ENCODE measurements at regions not wholly inside any gene's neighbourhood (a gene's known extent, or its start where the extent isn't known, plus 50 kb on each side); places are given as distances from the start of the nearest gene placed in this dataset.

DNA sequence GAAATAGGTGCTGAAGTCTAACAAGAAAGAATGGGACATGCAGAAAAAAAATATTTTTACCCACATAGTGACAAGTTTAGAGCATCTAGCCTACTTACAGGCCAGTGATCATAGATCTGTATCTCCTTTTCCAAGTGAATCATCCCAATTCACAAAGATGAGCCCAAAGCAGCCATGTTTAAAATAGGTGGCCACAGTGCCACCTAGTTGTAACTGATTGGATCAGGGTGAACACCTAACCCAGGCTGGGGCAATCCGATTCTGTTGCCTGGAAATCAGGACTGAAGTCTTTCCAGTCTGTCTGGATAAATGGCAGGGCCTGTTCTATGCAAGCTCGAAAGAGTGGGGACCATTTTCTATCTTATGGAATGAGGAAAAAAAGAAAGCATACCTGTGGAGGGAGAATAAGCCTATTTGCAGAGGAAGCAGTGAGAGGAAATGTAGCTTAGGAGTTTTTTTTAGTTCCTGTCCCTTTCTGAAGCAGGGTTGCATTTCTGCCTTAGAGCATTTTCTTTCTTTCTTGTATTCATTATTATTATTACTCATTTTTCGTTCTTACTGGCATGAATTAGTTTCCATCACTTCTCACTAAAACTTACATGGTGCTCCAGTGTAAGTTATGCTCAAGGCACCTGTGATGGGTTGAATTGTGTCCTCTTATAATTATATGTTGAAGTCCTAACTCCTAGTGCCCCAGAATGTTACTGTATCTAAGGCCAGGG, 113.2 kb upstream of the RAG2 start:
- no peak for FAIRE-seq
- no peaks in the 10 kb centered on the region for H3K36me3 ChIP-seq (ENCODE audit: control insufficient read depth, insufficient read depth, low read length)
- H3K27me3 ChIP-seq (ENCODE audit: control insufficient read depth, insufficient read depth, low read length) = no peaks in the 10 kb centered on the region
- TF ChIP-seq CTCF (IDR thresholded peaks at IDR 0.05; ENCODE audit: insufficient read depth, low read length, severe bottlenecking) = peak; percentile 22
- peak; percentile 4 for DNase-seq (ENCODE audit: low read depth)
- H3K4me3 ChIP-seq (ENCODE audit: low read depth, low read length) = no peak overlapping the region

Data from bronchial epithelial cell (primary cell).